Liver (tissue), 8 donors: ENCODE measurements at regions not wholly inside any gene's neighbourhood (a gene's known extent, or its start where the extent isn't known, plus 50 kb on each side); places are given as distances from the start of the nearest gene placed in this dataset.

Experiments used
- DNase-seq: peaks from one replicate; pipeline ENCODE4 v3.0.0-alpha.2; 2017; ENCODE audit warnings: low spot score
- H3K27ac ChIP-seq, 2 donors: one replicate each; pipeline ENCODE4 v1.7.0; 2013; ENCODE audit warnings: inconsistent platforms in 2 of 2, low read length in 2 of 2, control low read depth in 1 of 2, low read depth in 1 of 2, mild to moderate bottlenecking in 1 of 2
- H3K27me3 ChIP-seq, 4 donors: one replicate each; pipeline versions ENCODE4 v1.6.1 to v1.7.0; 2013; ENCODE audit warnings: low read length in 3 of 4, inconsistent platforms in 1 of 4, mild to moderate bottlenecking in 1 of 4, moderate library complexity in 1 of 4; ENCODE audit not compliant: control insufficient read depth in 4 of 4, insufficient read depth in 4 of 4
- H3K36me3 ChIP-seq, 4 donors: one replicate each; pipeline versions ENCODE4 v1.6.1 to v1.7.0; 2013; ENCODE audit warnings: low read length in 3 of 4, mild to moderate bottlenecking in 3 of 4, low read depth in 1 of 4, moderate library complexity in 1 of 4; ENCODE audit not compliant: control insufficient read depth in 4 of 4, insufficient read depth in 3 of 4
- H3K4me1 ChIP-seq, 4 donors: one replicate each; pipeline versions ENCODE4 v1.6.1 to v1.7.0; 2013; ENCODE audit warnings: low read length in 3 of 4, mild to moderate bottlenecking in 3 of 4, moderate library complexity in 1 of 4; ENCODE audit not compliant: control insufficient read depth in 4 of 4, insufficient read depth in 4 of 4
- H3K4me3 ChIP-seq, 3 donors: one replicate each; pipeline versions ENCODE4 v1.6.1 to v1.7.0; 2013; ENCODE audit warnings: low read length in 3 of 3, control low read depth in 1 of 3, low read depth in 1 of 3, mild to moderate bottlenecking in 1 of 3
- H3K9ac ChIP-seq, 2 donors: one replicate each; pipeline ENCODE4 v1.7.0; 2013; ENCODE audit warnings: low read length in 2 of 2, mild to moderate bottlenecking in 2 of 2, moderate library complexity in 2 of 2, control low read depth in 1 of 2, low read depth in 1 of 2
- H3K9me3 ChIP-seq, 4 donors: one replicate each; pipeline versions ENCODE4 v1.6.1 to v1.7.0; 2013; ENCODE audit warnings: low read length in 3 of 4; ENCODE audit not compliant: control insufficient read depth in 4 of 4
- CTCF ChIP-seq: fragments of 150-350 bp; IDR thresholded peaks from 2 replicates; pipeline ENCODE4 v1.5.1; 2017; ENCODE audit warnings: improper control_type of control experiment, low read depth, low read length; ENCODE audit not compliant: missing input control
- EGR1 ChIP-seq, 2 donors: IDR thresholded peaks; 2 replicates each; pipeline ENCODE4 v1.6.1; 2016 to 2018; ENCODE audit warnings: antibody characterized with exemption in 2 of 2, low read depth in 2 of 2
- FOXA1 ChIP-seq: IDR thresholded peaks from 2 replicates; pipeline ENCODE4 v1.6.1; 2016; ENCODE audit warnings: antibody characterized with exemption
- FOXA2 ChIP-seq: IDR thresholded peaks from 2 replicates; pipeline ENCODE4 v1.6.1; 2016; ENCODE audit warnings: antibody characterized with exemption
- GABPA ChIP-seq, 2 donors: IDR thresholded peaks in 1 of 2; conservative IDR thresholded peaks in 1 of 2; 2 replicates each; pipeline ENCODE4 v1.6.1; 2016; ENCODE audit warnings: antibody characterized with exemption in 2 of 2, mild to moderate bottlenecking in 1 of 2, moderate library complexity in 1 of 2
- HNF4A ChIP-seq, 2 donors: conservative IDR thresholded peaks; 2 replicates each; pipeline ENCODE4 v1.6.1; 2016; ENCODE audit warnings: antibody characterized with exemption in 2 of 2, mild to moderate bottlenecking in 2 of 2
- HNF4G ChIP-seq: IDR thresholded peaks from 2 replicates; pipeline ENCODE4 v1.6.1; 2016; ENCODE audit warnings: antibody characterized with exemption
- JUND ChIP-seq, 2 donors: IDR thresholded peaks; 2 replicates each; pipeline ENCODE4 v1.6.1; 2016; ENCODE audit warnings: antibody characterized with exemption in 2 of 2
- MAX ChIP-seq: IDR thresholded peaks from 2 replicates; pipeline ENCODE4 v1.6.1; 2016; ENCODE audit warnings: antibody characterized with exemption
- NR2F2 ChIP-seq: IDR thresholded peaks from 2 replicates; pipeline ENCODE4 v1.6.1; 2016; ENCODE audit warnings: antibody characterized with exemption
- RAD21 ChIP-seq, 2 donors: IDR thresholded peaks; 2 replicates each; pipeline ENCODE4 v1.6.1; 2016; ENCODE audit warnings: antibody characterized with exemption in 2 of 2, mild to moderate bottlenecking in 2 of 2
- RXRA ChIP-seq, 2 donors: IDR thresholded peaks; 2 replicates each; pipeline ENCODE4 v1.6.1; 2017 to 2018; ENCODE audit warnings: antibody characterized with exemption in 2 of 2, mild to moderate bottlenecking in 1 of 2
- SP1 ChIP-seq: IDR thresholded peaks from 2 replicates; pipeline ENCODE4 v1.6.1; 2018; ENCODE audit warnings: antibody characterized with exemption, mild to moderate bottlenecking
- TAF1 ChIP-seq: conservative IDR thresholded peaks from 2 replicates; pipeline ENCODE4 v1.6.1; 2016; ENCODE audit warnings: antibody characterized with exemption, mild to moderate bottlenecking
- YY1 ChIP-seq: IDR thresholded peaks from 2 replicates; pipeline ENCODE4 v1.6.1; 2016; ENCODE audit warnings: antibody characterized with exemption, mild to moderate bottlenecking
- ZBTB33 ChIP-seq: IDR thresholded peaks from 2 replicates; pipeline ENCODE4 v1.6.1; 2016; ENCODE audit warnings: antibody characterized with exemption
- whole genome bisulfite sequencing: extraction: QIAGEN DNeasy Blood & Tissue Kit; methylation state at CpG from one replicate; pipeline ENCODE4 v1.1.7; 2013; 5-methylcytosine and 5-hydroxymethylcytosine counted together
- TF ChIP-seq, protein P1 (sequence below): IDR thresholded peaks from 2 replicates; pipeline ENCODE4 v1.6.1; 2016; ENCODE audit warnings: antibody characterized with exemption, mild to moderate bottlenecking
- TF ChIP-seq, protein P2 (sequence below): IDR thresholded peaks from 2 replicates; pipeline ENCODE4 v1.6.1; 2016; ENCODE audit warnings: antibody characterized with exemption
- donor health status: healthy.
- donor health status: healthy.
- donor health status: healthy.
- donor health status: healthy.
- donor health status: healthy.

GRCh38 chr3:21237638-21238037, 513.4 kb downstream of the ZNF385D start:
- Histone ChIP-seq H3K4me3 (no peak overlapping the region), H3K27me3 (no peaks in the 10 kb centered on the region), H3K9me3 (no peaks in the 10 kb centered on the region), H3K4me1 (no peaks in the 10 kb centered on the region), H3K9ac (no peak overlapping the region), H3K36me3 (no peaks in the 10 kb centered on the region), H3K27ac (no peak overlapping the region)
- TF ChIP-seq HNF4G (no peak), SP1 (no peak), RAD21 (IDR thresholded peaks at IDR 0.05) (no peak), NR2F2 (no peak), TAF1 (no peak), GABPA (IDR thresholded peaks at IDR 0.05 in 1 of 2, conservative IDR thresholded peaks at IDR 0.05 in 1 of 2) (no peak), MAX (no peak), YY1 (no peak)
- TF ChIP-seq, protein P1, sequence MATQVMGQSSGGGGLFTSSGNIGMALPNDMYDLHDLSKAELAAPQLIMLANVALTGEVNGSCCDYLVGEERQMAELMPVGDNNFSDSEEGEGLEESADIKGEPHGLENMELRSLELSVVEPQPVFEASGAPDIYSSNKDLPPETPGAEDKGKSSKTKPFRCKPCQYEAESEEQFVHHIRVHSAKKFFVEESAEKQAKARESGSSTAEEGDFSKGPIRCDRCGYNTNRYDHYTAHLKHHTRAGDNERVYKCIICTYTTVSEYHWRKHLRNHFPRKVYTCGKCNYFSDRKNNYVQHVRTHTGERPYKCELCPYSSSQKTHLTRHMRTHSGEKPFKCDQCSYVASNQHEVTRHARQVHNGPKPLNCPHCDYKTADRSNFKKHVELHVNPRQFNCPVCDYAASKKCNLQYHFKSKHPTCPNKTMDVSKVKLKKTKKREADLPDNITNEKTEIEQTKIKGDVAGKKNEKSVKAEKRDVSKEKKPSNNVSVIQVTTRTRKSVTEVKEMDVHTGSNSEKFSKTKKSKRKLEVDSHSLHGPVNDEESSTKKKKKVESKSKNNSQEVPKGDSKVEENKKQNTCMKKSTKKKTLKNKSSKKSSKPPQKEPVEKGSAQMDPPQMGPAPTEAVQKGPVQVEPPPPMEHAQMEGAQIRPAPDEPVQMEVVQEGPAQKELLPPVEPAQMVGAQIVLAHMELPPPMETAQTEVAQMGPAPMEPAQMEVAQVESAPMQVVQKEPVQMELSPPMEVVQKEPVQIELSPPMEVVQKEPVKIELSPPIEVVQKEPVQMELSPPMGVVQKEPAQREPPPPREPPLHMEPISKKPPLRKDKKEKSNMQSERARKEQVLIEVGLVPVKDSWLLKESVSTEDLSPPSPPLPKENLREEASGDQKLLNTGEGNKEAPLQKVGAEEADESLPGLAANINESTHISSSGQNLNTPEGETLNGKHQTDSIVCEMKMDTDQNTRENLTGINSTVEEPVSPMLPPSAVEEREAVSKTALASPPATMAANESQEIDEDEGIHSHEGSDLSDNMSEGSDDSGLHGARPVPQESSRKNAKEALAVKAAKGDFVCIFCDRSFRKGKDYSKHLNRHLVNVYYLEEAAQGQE = no peak
- DNase-seq = no peak
- 86% methylated on average over 1 of the region's 1 CpG for WGBS

- Histone ChIP-seq H3K27ac (no peak overlapping the region), H3K9me3 (no peaks in the 10 kb centered on the region), H3K27me3 (no peaks in the 10 kb centered on the region), H3K36me3 (no peaks in the 10 kb centered on the region), H3K9ac (no peak overlapping the region), H3K4me1 (no peaks in the 10 kb centered on the region), H3K4me3 (no peak overlapping the region)
- TF ChIP-seq, protein P2, sequence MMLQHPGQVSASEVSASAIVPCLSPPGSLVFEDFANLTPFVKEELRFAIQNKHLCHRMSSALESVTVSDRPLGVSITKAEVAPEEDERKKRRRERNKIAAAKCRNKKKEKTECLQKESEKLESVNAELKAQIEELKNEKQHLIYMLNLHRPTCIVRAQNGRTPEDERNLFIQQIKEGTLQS = no peak
- TF ChIP-seq ZBTB33 = no peak
- TF ChIP-seq RAD21 (IDR thresholded peaks at IDR 0.05) = no peak
- TF ChIP-seq MAX = no peak
- no peak for TF ChIP-seq RXRA (IDR thresholded peaks at IDR 0.05)
- no peak for TF ChIP-seq TAF1
- no peak for TF ChIP-seq GABPA (IDR thresholded peaks at IDR 0.05 in 1 of 2, conservative IDR thresholded peaks at IDR 0.05 in 1 of 2)
- no peak for TF ChIP-seq NR2F2
- TF ChIP-seq JUND (IDR thresholded peaks at IDR 0.05) = no peak
- TF ChIP-seq FOXA1 = no peak
- no peak for TF ChIP-seq EGR1 (IDR thresholded peaks at IDR 0.05; ENCODE audit: low read depth in 2 of 2)
- TF ChIP-seq HNF4A (conservative IDR thresholded peaks at IDR 0.05) = no peak
- no peak for TF ChIP-seq CTCF
- TF ChIP-seq YY1 = no peak
- TF ChIP-seq FOXA2 = no peak
- TF ChIP-seq, protein P1 = no peak
- DNase-seq = no peak
- WGBS = 82% methylated on average over 4 of the region's 4 CpGs
Observed at GRCh38 chr3:21235491-21235890, 515.5 kb downstream of the ZNF385D start.
